GM21390 (cell line): ENCODE measurements at regions not wholly inside any gene's neighbourhood (a gene's known extent, or its start where the extent isn't known, plus 50 kb on each side); places are given as distances from the start of the nearest gene placed in this dataset.

Experiments
- ATAC-seq: cut with Tn5 transposase; IDR thresholded peaks from one replicate; pipeline ENCODE4 v1.9.1; 2021; ENCODE audit not compliant: unreplicated experiment

GRCh38 chr4:96895826-96896225 lies 1055.9 kb downstream of the PDHA2 start:
- no peak for ATAC-seq

- ATAC-seq = no peak
Measured at GRCh38 chr4:96912716-96913115, 1072.8 kb downstream of the PDHA2 start.

GRCh38 chr4:96913441-96914080 lies 1073.7 kb downstream of the PDHA2 start:
- no peak for ATAC-seq

GRCh38 chr4:96916711-96917110 lies 1076.8 kb downstream of the PDHA2 start:
- ATAC-seq = no peak

- ATAC-seq = no peak
Measured at GRCh38 chr4:96936886-96937285, 1097.0 kb downstream of the PDHA2 start.

- no peak for ATAC-seq
Measured at GRCh38 chr4:96946552-96946951, 1106.7 kb downstream of the PDHA2 start.

- ATAC-seq = no peak
Measured at GRCh38 chr4:96952610-96953009, 1112.7 kb downstream of the PDHA2 start.

GRCh38 chr4:96955226-96955625 lies 1115.3 kb downstream of the PDHA2 start:
- no peak for ATAC-seq

GRCh38 chr4:96955691-96956090 lies 1115.8 kb downstream of the PDHA2 start:
- no peak for ATAC-seq

- no peak for ATAC-seq
Measured at GRCh38 chr4:96969455-96969854, 1129.6 kb downstream of the PDHA2 start.

- ATAC-seq = no peak
Measured at GRCh38 chr4:96972920-96973319, 1133.0 kb downstream of the PDHA2 start.

GRCh38 chr4:96974295-96974694 lies 1134.4 kb downstream of the PDHA2 start:
- ATAC-seq = no peak

GRCh38 chr4:96983830-96984229 lies 1143.9 kb downstream of the PDHA2 start:
- no peak for ATAC-seq

GRCh38 chr4:96986816-96987215 lies 1146.9 kb downstream of the PDHA2 start:
- ATAC-seq = no peak

- no peak for ATAC-seq
Measured at GRCh38 chr4:96991083-96991482, 1151.2 kb downstream of the PDHA2 start.

GRCh38 chr4:96992443-96992842 lies 1150.8 kb downstream of the STPG2 start:
- no peak for ATAC-seq

- ATAC-seq = no peak
Measured at GRCh38 chr4:96993560-96993959, 1149.7 kb downstream of the STPG2 start.

- ATAC-seq = no peak
Measured at GRCh38 chr4:97003715-97004114, 1139.6 kb downstream of the STPG2 start.

- ATAC-seq = no peak
Measured at GRCh38 chr4:97013309-97013708, 1130.0 kb downstream of the STPG2 start.

GRCh38 chr4:97013711-97014110 lies 1129.6 kb downstream of the STPG2 start:
- no peak for ATAC-seq

GRCh38 chr4:97015301-97015700 lies 1128.0 kb downstream of the STPG2 start:
- ATAC-seq = no peak

GRCh38 chr4:97016186-97016907 lies 1126.9 kb downstream of the STPG2 start:
- ATAC-seq = no peak
